ENCODE measurements at regions not wholly inside any gene's neighbourhood (a gene's known extent, or its start where the extent isn't known, plus 50 kb on each side); places are given as distances from the start of the nearest gene placed in this dataset.

GRCh38 chr4:81874661-81875515 lies 403.2 kb upstream of the RASGEF1B start:
- no peak for DNase-seq

GRCh38 chr4:81870275-81870674 lies 398.6 kb upstream of the RASGEF1B start:
- DNase-seq, result no peak

GRCh38 chr4:81860111-81860510 lies 388.4 kb upstream of the RASGEF1B start:
- DNase-seq, result no peak

- DNase-seq, result no peak
These were observed 382.7 kb upstream of the RASGEF1B start for GRCh38 chr4:81854406-81854805.

- no peak for DNase-seq
These were observed 380.5 kb upstream of the RASGEF1B start for GRCh38 chr4:81852031-81852715.

- no peak for DNase-seq
These were observed 379.0 kb upstream of the RASGEF1B start for GRCh38 chr4:81850701-81851100.

GRCh38 chr4:81845761-81846160 lies 374.1 kb upstream of the RASGEF1B start:
- DNase-seq, result no peak

GRCh38 chr4:81845273-81845672 lies 373.6 kb upstream of the RASGEF1B start:
- no peak for DNase-seq

GRCh38 chr4:81844717-81845116 lies 373.0 kb upstream of the RASGEF1B start:
- DNase-seq, result peak; percentile 80 to 97

GRCh38 chr4:81839347-81840042 lies 367.8 kb upstream of the RASGEF1B start:
- no peak for DNase-seq

- no peak for DNase-seq
These were observed 366.9 kb upstream of the RASGEF1B start for GRCh38 chr4:81838586-81838985.

- no peak for DNase-seq
These were observed 365.0 kb upstream of the RASGEF1B start for GRCh38 chr4:81836716-81837115.

GRCh38 chr4:81833576-81833975 lies 361.9 kb upstream of the RASGEF1B start:
- DNase-seq, result no peak

- no peak for DNase-seq
These were observed 357.3 kb upstream of the RASGEF1B start for GRCh38 chr4:81828991-81829390.

- DNase-seq, result peak in 1 of 2 donors; percentile 49
These were observed 356.0 kb upstream of the RASGEF1B start for GRCh38 chr4:81827577-81828202.

GRCh38 chr4:81826817-81827424 lies 355.2 kb upstream of the RASGEF1B start:
- DNase-seq, result no peak

- DNase-seq, result peak in 1 of 2 donors; percentile 56
These were observed 354.6 kb upstream of the RASGEF1B start for GRCh38 chr4:81826335-81826734.

- no peak for DNase-seq
These were observed 346.7 kb upstream of the RASGEF1B start for GRCh38 chr4:81818385-81818920.

GRCh38 chr4:81816031-81816761 lies 344.5 kb upstream of the RASGEF1B start:
- no peak for DNase-seq

GRCh38 chr4:81814987-81815541 lies 343.4 kb upstream of the RASGEF1B start:
- DNase-seq, result peak; percentile 38 to 52

- no peak for DNase-seq
These were observed 340.0 kb upstream of the RASGEF1B start for GRCh38 chr4:81811562-81812293.

All from inflammatory macrophage treated with lipopolysaccharide for 1 hour (primary cell).